ENCODE measurements at regions not wholly inside any gene's neighbourhood (a gene's known extent, or its start where the extent isn't known, plus 50 kb on each side); places are given as distances from the start of the nearest gene placed in this dataset.

GRCh38 chr5:61991430-61991829, 314.6 kb upstream of the KIF2A start:
- TF ChIP-seq CTCF (IDR thresholded peaks at IDR 0.05), result no peak
- no peak for TF ChIP-seq POLR2A (IDR thresholded peaks at IDR 0.05)

Measured in sigmoid colon (tissue), 3 donors.